Muscle of back (tissue), 3 donors: ENCODE measurements at regions not wholly inside any gene's neighbourhood (a gene's known extent, or its start where the extent isn't known, plus 50 kb on each side); places are given as distances from the start of the nearest gene placed in this dataset.

Source experiments
- DNase-seq, 3 donors: peaks; one replicate each; pipeline versions ENCODE4 v3.0.0 to v3.0.0-alpha.2; 2013

GRCh38 chr21:41633627-41634026 lies 125.7 kb upstream of the TMPRSS2 start:
- no peak for DNase-seq

- no peak for DNase-seq
Observed at GRCh38 chr21:41632748-41633475, 125.0 kb upstream of the TMPRSS2 start.

- no peak for DNase-seq
Observed at GRCh38 chr21:41631564-41632461, 123.9 kb upstream of the TMPRSS2 start.

GRCh38 chr21:41630917-41631316 lies 123.0 kb upstream of the TMPRSS2 start:
- DNase-seq = no peak

GRCh38 chr21:41630249-41630648 lies 122.3 kb upstream of the TMPRSS2 start:
- DNase-seq = peak in 1 of 3 donors; percentile 98

- no peak for DNase-seq
Observed at GRCh38 chr21:41628256-41628655, 120.3 kb upstream of the TMPRSS2 start.

GRCh38 chr21:41627428-41627827 lies 119.5 kb upstream of the TMPRSS2 start:
- peak in 1 of 3 donors; percentile 74 for DNase-seq

GRCh38 chr21:41626021-41626420 lies 118.1 kb upstream of the TMPRSS2 start:
- DNase-seq = no peak

GRCh38 chr21:41625428-41625827 lies 117.5 kb upstream of the TMPRSS2 start:
- DNase-seq = no peak

- DNase-seq = no peak
Observed at GRCh38 chr21:41624674-41625310, 116.8 kb upstream of the TMPRSS2 start.

GRCh38 chr21:41623945-41624344 lies 116.0 kb upstream of the TMPRSS2 start:
- no peak for DNase-seq

GRCh38 chr21:41622831-41623548 lies 115.0 kb upstream of the TMPRSS2 start:
- no peak for DNase-seq

- no peak for DNase-seq
Observed at GRCh38 chr21:41622201-41622600, 114.2 kb upstream of the TMPRSS2 start.

- peak in 1 of 3 donors; percentile 70 for DNase-seq
Observed at GRCh38 chr21:41621513-41621912, 113.6 kb upstream of the TMPRSS2 start.

GRCh38 chr21:41620982-41621381 lies 113.0 kb upstream of the TMPRSS2 start:
- no peak for DNase-seq

GRCh38 chr21:41620541-41620940 lies 112.6 kb upstream of the TMPRSS2 start:
- DNase-seq = no peak

GRCh38 chr21:41616031-41616591 lies 108.2 kb upstream of the TMPRSS2 start:
- peak; percentile 67 to 84 (median 84) for DNase-seq

- peak; percentile 74 to 96 (median 85) for DNase-seq
Observed at GRCh38 chr21:41615613-41616012, 107.7 kb upstream of the TMPRSS2 start.

- no peak for DNase-seq
Observed at GRCh38 chr21:41614511-41614910, 106.6 kb upstream of the TMPRSS2 start.

- DNase-seq = no peak
Observed at GRCh38 chr21:41613533-41613909, 105.6 kb upstream of the TMPRSS2 start.
